H54 (cell line): ENCODE measurements at regions not wholly inside any gene's neighbourhood (a gene's known extent, or its start where the extent isn't known, plus 50 kb on each side); places are given as distances from the start of the nearest gene placed in this dataset.
"Not testable (repeated sequence)": the region's sequence is repeated elsewhere in the genome, so short reads cannot be mapped to it uniquely, and the experiment has no call there.

Source experiments
- DNase-seq: peaks from one replicate; pipeline ENCODE4 v3.0.0; 2011; ENCODE audit warnings: low spot score, mixed read lengths; ENCODE audit not compliant: insufficient read length
- FAIRE-seq: peaks from 3 replicates; lab custom pipeline; 2011; peaks lifted over from hg19 to GRCh38; lab: Jason Lieb, UNC
- POLR2A ChIP-seq: IDR thresholded peaks from 2 replicates; pipeline ENCODE4 v1.6.1; 2011; ENCODE audit warnings: low read depth, mild to moderate bottlenecking, low read length

DNA sequence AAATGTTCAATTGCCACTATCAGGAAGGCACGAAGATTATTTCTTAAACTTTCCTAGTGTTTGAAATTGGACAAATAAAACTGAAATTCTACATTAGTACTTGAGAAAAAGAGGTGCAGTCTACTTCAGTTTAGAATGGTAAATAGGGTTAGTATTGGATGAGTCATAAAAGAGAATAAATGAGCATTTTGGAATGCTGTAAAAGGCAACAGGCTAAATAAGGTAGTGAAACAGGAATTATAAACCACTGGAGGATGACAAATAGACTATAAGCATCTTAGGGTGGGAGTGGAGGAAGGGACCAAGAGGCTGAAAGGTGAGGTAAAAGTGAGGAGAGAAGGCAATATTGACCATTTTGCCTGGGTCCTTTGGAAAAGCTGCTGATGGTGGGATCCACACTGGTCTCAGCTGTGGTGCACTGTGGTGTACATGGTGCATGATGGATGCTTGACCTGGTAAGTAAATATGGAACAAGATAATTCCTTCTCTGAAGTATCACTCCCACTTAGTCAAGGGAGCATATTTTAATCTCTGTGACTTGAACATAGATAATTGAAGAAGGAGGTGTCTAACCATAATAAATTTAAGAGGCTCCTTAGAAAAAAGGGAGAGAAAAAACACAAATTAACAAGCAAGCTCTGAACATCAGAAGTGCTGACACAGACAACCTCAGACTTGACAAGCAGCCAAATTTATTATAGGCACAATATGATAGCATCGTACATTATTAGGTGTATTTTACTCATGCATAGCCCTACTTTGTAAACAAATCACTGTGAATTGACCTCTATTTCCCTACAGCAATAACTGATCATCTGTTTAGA, 76.4 kb upstream of the SCIN start:
- DNase-seq (no peak), FAIRE-seq (no peak)
- TF ChIP-seq POLR2A: no peak

DNA sequence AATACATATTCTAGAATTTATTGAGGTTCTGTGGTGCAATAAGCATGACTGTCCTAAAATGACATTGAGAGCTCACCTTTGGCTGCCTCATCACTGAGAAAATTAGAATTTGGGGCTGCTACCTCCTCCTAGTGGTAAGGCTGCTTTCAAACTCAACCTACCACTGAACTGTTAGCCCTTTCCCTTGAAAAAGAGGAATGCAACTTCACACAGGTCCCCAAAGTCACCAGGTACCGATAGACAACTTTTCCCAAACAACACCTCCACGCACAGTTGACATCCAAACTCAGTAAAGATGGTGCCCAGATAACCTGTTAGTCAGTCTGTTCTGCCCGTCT, 75.9 kb upstream of the SCIN start:
- DNase-seq (no peak), FAIRE-seq (peak; percentile 33)
- TF ChIP-seq POLR2A: no peak

DNA sequence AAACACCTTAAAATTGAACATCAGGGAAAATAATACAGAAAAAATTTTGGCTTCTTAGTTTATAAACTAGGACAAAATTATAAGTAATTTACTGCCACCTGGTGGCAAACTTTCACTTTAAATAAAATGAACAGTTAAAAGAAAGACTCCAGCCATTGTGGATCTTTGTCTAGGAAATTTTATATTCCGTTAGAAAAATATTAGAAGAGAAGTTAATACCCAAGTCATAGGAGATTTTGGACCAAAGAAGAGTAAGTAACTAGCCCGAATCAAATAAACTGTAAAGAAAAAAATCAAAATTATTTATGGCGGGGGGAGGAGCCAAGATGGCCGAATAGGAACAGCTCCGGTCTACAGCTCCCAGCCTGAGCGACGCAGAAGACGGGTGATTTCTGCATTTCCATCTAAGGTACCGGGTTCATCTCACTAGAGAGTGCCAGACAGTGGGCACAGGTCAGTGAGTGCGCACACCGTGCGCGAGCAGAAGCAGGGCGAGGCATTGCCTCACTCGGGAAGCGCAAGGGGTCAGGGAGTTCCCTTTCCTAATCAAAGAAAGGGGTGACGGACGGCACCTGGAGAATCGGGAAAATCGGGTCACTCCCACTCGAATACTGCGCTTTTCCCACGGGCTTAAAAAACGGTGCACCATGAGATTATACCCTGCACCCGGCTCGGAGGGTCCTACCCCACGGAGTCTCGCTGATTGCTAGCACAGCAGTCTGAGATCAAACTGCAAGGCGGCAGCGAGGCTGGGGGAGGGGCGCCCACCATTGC, 73.4 kb upstream of the SCIN start:
- FAIRE-seq, DNase-seq: not testable (repeated sequence)

DNA sequence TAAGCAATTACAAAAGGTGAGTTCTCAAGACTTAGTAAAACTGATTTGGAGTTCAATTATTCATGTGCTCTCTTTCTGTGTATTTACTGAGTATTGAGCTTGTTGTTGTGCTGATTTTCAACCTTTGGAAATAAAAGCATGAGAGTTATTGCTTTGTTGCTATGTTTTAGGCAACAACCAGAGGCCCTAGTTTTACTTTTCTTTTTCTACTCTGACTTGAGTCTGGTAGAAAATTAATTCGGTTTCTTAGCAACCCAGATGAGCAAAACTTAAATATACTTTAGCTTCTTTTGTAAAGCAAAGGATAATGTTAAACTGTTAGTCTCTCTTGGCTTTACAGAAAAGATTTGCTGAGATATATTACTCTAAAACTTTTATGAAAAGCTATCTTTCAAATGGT, 66.4 kb upstream of the SCIN start:
- DNase-seq: no peak
- no peak for TF ChIP-seq POLR2A
- FAIRE-seq: peak; percentile 11

DNA sequence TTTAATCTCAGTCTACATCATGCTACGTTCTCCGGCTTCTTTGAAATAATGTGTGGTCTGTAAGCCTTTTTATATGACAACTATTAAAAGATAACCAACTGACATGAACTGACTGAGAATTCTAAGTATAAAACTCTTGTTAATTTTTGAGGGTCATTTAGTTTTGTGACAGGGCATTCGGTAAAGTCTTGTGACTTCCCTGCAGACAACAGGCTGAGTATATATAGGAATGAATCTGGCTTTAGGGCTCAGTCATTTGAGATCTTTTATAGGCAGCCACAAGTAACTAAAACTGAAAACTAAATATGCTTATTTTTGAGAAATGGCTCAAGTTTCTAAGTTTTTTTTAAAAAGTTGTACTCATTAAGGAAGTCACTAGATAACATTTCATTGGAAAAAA, 62.5 kb upstream of the SCIN start:
- TF ChIP-seq POLR2A: no peak
- FAIRE-seq (no peak), DNase-seq (no peak)

DNA sequence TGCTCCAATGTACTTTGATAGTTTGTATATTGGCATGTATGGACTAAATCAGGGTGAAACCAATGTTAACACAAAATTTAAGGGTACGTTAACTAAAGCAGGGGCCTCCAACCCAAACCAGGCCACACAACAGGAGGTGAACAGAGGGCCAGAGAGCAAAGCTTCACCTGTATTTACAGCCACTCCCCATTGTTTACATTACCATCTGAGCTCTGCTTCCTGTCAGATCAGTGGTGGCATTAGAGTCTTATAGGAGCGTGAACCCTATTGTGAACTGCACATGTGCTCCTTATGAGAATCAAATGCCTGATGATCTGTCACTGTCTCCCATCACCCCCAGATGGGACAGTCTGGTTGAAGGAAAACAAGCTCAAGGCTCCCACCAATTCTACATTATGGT, 62.0 kb upstream of the SCIN start:
- TF ChIP-seq POLR2A: no peak
- FAIRE-seq: peak; percentile 48
- no peak for DNase-seq

DNA sequence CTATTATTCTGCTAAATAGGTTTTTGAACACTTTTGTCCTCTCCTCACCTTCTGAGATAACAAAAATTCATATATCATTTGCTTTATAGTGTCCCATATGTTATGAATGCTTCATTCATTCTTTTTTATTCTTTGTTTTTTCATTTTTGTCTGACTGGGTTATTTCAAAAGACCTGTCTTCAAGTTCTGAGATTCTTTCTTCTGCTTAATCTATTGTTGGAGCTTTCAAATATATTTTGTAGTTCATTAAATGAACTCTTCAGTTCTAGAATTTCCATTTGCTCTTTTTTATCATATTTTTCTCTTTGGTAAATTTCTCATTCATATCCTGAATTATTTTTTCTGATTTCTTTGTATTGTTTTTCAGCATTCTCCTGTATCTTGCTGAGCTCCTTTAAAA, 53.1 kb upstream of the SCIN start:
- FAIRE-seq (no peak), DNase-seq (no peak)
- no peak for TF ChIP-seq POLR2A

DNA sequence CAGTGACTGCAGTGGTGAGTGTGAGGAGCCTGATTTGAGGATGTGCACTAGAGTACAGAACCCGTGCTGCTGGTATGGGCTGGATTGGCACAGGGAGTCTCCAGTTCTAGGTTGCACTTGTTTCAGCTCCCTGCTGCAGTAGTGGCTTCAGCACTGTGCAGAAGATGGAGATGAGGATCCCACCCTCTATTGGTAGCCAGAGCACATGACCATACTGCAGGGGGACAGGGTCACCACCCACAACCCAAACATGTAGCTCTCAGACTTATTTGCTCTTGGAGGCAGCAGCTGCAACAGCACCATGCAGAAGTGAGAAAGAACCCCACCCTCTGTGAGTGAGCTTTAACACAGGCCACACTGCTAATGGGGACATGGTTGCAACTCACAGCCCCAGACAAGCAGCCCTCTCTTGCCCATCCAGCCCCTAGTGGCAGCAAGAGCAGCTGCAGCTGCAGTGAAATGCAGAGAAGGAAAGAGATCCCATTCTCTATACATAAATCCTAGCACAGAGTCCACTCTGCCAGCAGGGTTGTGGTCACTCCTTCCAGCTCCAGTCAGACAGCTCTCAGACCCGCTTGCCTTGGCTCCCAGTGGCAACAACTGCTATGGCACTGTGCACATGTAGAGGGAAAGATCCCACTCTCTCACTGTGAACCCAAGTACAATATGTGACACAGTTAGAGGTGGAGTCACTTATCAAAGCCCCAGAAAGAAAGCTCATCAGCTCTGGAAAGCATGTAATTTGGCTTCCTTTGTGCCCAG, 51.4 kb upstream of the SCIN start:
- FAIRE-seq (peak; percentile 23), DNase-seq (peak; percentile 30)
- TF ChIP-seq POLR2A: no peak

DNA sequence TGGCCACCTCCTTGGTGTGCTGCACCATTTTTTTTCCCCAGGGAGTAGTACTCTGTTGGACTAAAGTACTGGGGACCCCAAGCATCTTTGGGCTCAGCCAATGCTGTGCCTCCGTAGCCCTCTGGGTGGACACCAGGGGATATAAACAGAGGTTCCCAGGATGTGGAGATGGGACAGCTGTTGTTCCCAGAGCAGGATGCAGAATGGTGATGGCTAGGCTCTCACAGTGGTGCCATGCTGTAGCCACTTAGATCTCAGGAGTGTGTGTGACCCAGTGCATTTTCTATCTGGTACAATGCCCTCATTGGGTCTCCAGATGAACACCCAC, 50.9 kb upstream of the SCIN start:
- DNase-seq (no peak), FAIRE-seq (no peak)
- no peak for TF ChIP-seq POLR2A
